Ishikawa (cell line): ENCODE measurements at regions not wholly inside any gene's neighbourhood (a gene's known extent, or its start where the extent isn't known, plus 50 kb on each side); places are given as distances from the start of the nearest gene placed in this dataset.

Source experiments
- CEBPB ChIP-seq: IDR thresholded peaks from 2 replicates; pipeline ENCODE4 v1.6.1; 2012
- CREB1 ChIP-seq: IDR thresholded peaks from 2 replicates; pipeline ENCODE4 v1.6.1; 2012; ENCODE audit warnings: low read depth
- EGR1 ChIP-seq: IDR thresholded peaks from 2 replicates; pipeline ENCODE4 v1.6.1; 2012
- EP300 ChIP-seq: IDR thresholded peaks from 2 replicates; pipeline ENCODE4 v1.6.1; 2012; ENCODE audit warnings: borderline replicate concordance
- FOXM1 ChIP-seq: IDR thresholded peaks from 2 replicates; pipeline ENCODE4 v1.6.1; 2012; ENCODE audit warnings: low read depth, borderline replicate concordance
- NFIC ChIP-seq: IDR thresholded peaks from 2 replicates; pipeline ENCODE4 v1.6.1; 2012
- RAD21 ChIP-seq: IDR thresholded peaks from 2 replicates; pipeline ENCODE4 v1.6.1; 2012; ENCODE audit warnings: low read depth
- TAF1 ChIP-seq: IDR thresholded peaks from 2 replicates; pipeline ENCODE4 v1.6.1; 2012; ENCODE audit warnings: low read depth, mild to moderate bottlenecking
- TCF12 ChIP-seq: IDR thresholded peaks from 2 replicates; pipeline ENCODE4 v1.6.1; 2012; ENCODE audit warnings: low read depth
- TEAD4 ChIP-seq: IDR thresholded peaks from 2 replicates; pipeline ENCODE4 v1.6.1; 2012
- YY1 ChIP-seq: IDR thresholded peaks from 2 replicates; pipeline ENCODE4 v1.6.1; 2012; ENCODE audit warnings: low read depth
- ZBTB7A ChIP-seq: IDR thresholded peaks from 2 replicates; pipeline ENCODE4 v1.6.1; 2012; ENCODE audit warnings: low read depth
- TF ChIP-seq, protein P1 (sequence below): IDR thresholded peaks from 2 replicates; pipeline ENCODE4 v1.6.1; 2012
- TF ChIP-seq, protein P2 (sequence below): IDR thresholded peaks from 2 replicates; pipeline ENCODE4 v1.6.1; 2012
- TF ChIP-seq, protein P3 (sequence below): IDR thresholded peaks from 2 replicates; pipeline ENCODE4 v1.6.1; 2012; ENCODE audit warnings: low read depth, mild to moderate bottlenecking

DNA sequence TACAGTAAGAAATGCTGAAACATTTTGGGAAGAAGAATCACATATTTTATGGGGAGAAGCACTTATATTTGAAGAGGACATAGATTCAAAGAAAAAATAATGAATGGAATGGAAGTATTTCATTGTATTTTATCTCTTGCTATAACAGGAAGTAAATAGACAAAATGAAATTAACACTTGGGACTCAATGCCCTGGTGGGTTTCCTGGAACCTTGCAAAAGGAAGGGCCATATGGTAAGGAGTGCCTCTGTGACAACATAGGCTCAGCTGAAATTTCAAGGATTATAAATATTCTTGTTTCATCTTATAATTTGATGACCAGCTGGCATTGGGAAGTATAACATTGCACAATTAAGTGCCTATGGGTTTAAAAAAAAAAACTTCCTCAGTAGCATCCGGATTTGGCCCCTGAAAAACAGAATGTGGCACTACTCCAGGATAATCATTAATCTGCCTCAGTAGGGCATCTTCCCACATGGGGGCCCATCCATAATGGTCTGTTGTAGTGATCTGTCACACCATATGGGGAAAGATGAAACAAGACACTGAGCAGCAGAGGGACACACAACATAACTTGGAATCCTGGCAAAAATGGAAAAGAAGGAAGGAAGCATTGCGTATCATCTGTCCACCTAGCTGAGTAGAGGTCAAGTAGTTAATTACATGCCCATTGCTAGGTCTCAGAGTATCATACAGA lies 321.6 kb downstream of the NDFIP2 start:
- no peak for TF ChIP-seq EP300
- TF ChIP-seq, protein P1, sequence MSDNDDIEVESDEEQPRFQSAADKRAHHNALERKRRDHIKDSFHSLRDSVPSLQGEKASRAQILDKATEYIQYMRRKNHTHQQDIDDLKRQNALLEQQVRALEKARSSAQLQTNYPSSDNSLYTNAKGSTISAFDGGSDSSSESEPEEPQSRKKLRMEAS: no peak
- TF ChIP-seq CREB1: no peak
- TF ChIP-seq TAF1: no peak
- no peak for TF ChIP-seq CEBPB
- no peak for TF ChIP-seq EGR1
- TF ChIP-seq TCF12: no peak
- no peak for TF ChIP-seq TEAD4

DNA sequence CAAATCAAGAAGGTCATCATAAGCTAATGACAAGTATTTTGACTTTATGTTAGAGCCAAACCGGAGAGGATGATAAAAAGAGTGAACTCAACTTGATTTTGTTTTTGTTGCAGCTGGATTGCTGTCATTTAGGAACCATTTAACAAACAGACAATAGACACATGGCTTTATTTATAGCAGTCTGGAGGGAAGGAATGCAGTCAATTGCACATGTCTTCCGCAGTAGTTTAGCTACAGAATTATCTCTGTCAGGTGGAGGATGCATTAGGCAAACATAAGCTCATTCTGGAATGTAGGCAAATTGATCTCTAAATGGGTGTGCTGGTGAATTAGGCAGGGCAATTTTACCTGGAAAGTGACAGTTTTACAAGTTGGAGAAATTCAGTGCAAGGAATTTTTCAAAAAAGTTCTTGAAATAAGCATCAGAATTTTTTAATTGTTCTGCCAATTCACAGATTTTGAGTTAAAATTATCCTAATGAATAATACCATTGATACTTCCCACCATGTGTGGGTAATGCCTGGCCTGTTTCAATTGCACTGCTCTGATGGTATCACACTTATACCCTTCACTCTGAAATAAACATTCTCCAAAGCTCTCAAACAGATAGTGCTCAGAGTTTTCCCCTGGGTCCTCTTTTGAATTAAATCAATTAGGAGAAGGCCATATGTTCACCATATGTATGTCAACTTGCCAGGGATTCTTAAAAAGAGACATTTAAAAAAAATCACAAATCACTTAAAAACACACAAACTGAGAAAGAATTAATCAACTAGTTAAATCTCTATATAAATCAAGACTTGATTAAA lies 318.3 kb downstream of the NDFIP2 start:
- TF ChIP-seq EP300 (no peak), TCF12 (no peak), FOXM1 (no peak)

DNA sequence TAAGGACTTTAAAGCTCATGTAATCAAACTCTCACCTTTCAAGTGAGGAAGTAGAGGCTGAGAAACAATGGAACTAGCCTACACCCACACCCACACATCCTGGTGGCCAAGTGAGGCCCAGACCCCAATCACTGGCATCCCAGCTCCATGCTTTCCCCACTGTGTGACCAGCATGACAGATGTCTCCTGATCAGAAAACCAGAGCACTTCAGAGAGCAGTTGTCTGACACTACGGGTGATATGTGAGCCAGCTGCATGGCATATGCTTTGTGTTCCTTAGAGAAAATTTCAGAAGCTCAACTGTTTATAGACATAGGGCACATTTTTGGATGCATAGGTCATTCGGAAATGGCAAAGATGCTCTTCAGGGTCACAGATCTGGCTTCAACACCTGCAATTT lies 315.2 kb downstream of the NDFIP2 start:
- no peak for TF ChIP-seq TEAD4
- TF ChIP-seq, protein P2, sequence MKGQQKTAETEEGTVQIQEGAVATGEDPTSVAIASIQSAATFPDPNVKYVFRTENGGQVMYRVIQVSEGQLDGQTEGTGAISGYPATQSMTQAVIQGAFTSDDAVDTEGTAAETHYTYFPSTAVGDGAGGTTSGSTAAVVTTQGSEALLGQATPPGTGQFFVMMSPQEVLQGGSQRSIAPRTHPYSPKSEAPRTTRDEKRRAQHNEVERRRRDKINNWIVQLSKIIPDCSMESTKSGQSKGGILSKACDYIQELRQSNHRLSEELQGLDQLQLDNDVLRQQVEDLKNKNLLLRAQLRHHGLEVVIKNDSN: no peak
- TF ChIP-seq YY1: no peak
- TF ChIP-seq, protein P1: no peak
- no peak for TF ChIP-seq TCF12

DNA sequence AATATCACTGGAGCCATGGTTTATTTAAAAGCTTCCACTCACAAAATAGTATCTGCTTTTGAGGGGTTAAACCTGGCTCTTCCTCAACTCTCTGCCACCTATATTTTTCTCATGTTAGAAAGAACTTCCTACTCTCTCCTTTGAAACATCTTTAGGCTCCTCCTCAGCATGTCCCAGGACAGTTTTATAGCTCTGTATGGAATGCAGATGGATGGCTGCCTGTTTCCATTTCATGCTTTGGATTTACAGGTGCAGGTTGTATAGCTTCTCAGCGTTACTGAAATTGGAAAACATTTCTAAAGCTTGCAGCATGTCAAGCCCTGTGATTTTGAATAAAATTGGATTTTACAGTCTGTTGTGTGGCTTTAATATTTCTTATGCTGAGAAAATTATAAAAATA lies 314.0 kb downstream of the NDFIP2 start:
- TF ChIP-seq CEBPB (no peak), TAF1 (no peak), RAD21 (no peak)

DNA sequence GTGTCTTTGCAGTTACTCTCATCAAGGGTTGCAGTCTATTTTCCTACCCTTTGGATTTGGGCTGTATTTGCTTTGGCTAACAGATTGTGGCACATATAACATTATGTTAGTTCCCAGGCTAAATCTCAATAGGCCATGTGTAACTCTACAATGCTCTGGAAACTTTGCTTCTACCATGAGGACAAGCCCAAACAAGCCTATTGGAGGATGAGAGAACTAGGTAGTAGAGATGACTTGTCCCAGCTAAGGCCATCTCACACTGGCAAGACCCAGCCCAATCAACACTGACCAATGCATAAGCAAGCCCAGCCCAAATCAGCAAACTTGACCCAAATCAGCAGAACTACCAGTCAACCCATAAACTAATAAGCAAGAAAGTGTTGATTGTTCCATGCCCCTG lies 311.8 kb downstream of the NDFIP2 start:
- TF ChIP-seq, protein P2: no peak
- TF ChIP-seq TCF12: no peak
- TF ChIP-seq TAF1: no peak
- TF ChIP-seq CEBPB: no peak
- TF ChIP-seq EP300: no peak
- TF ChIP-seq YY1: no peak
- no peak for TF ChIP-seq TEAD4
- TF ChIP-seq RAD21: no peak
- TF ChIP-seq CREB1: no peak
- TF ChIP-seq ZBTB7A: no peak
- TF ChIP-seq, protein P1: no peak
- TF ChIP-seq FOXM1: no peak
- TF ChIP-seq EGR1: no peak
- no peak for TF ChIP-seq NFIC
- TF ChIP-seq, protein P3, sequence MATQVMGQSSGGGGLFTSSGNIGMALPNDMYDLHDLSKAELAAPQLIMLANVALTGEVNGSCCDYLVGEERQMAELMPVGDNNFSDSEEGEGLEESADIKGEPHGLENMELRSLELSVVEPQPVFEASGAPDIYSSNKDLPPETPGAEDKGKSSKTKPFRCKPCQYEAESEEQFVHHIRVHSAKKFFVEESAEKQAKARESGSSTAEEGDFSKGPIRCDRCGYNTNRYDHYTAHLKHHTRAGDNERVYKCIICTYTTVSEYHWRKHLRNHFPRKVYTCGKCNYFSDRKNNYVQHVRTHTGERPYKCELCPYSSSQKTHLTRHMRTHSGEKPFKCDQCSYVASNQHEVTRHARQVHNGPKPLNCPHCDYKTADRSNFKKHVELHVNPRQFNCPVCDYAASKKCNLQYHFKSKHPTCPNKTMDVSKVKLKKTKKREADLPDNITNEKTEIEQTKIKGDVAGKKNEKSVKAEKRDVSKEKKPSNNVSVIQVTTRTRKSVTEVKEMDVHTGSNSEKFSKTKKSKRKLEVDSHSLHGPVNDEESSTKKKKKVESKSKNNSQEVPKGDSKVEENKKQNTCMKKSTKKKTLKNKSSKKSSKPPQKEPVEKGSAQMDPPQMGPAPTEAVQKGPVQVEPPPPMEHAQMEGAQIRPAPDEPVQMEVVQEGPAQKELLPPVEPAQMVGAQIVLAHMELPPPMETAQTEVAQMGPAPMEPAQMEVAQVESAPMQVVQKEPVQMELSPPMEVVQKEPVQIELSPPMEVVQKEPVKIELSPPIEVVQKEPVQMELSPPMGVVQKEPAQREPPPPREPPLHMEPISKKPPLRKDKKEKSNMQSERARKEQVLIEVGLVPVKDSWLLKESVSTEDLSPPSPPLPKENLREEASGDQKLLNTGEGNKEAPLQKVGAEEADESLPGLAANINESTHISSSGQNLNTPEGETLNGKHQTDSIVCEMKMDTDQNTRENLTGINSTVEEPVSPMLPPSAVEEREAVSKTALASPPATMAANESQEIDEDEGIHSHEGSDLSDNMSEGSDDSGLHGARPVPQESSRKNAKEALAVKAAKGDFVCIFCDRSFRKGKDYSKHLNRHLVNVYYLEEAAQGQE: no peak

DNA sequence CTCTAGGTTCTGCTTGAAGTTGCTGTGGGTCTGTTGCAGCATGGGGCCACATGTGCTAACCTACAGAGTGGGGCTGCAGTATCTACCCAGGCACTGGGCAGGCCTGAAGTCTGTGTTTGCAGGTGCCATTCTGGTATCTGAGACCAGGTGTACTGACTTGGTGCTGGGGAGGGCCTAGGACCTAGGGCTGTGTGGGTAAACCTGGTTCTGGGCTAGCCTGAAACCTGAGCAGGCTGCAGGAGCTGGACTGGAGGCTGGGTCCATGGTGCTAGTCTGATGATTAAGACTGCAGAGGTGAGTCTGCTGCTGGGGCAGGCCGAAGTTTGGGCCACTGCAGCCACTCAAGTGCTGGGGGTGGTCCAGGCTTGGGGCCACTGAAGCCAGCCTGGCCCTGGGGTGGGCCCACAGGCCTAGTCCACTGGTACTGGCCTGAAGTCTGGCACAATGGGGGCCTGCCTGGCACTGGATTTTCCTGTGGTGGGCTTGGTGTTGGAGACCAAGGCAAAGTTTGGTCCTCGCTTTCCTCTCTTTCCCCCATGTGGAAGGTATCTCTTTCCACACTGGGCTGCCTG lies 310.6 kb downstream of the NDFIP2 start:
- TF ChIP-seq, protein P3: no peak
- TF ChIP-seq EP300: no peak
- no peak for TF ChIP-seq TCF12
- no peak for TF ChIP-seq CEBPB
- TF ChIP-seq, protein P2: no peak
- TF ChIP-seq NFIC: no peak
- TF ChIP-seq EGR1: no peak
- TF ChIP-seq FOXM1: no peak
- TF ChIP-seq, protein P1: no peak
- no peak for TF ChIP-seq TEAD4
- TF ChIP-seq RAD21: no peak
- no peak for TF ChIP-seq TAF1
